HCT116 (cell line): ENCODE measurements at regions not wholly inside any gene's neighbourhood (a gene's known extent, or its start where the extent isn't known, plus 50 kb on each side); places are given as distances from the start of the nearest gene placed in this dataset.

ENCODE experiments used
- ATAC-seq: fragments of 200-7000 bp; cut with Tn5 transposase; 2 replicates; pipeline ENCODE4 v1.9.1; 2020; ENCODE audit warnings: mild to moderate bottlenecking, moderate library complexity
- BruUV-seq: library from RNA; stranded (reverse); fragments of 400-500 nt; replicated peaks from 2 replicates; lab custom pipeline; 2021; lab: Mats Ljungman, UMichigan
- CTCF ChIA-PET: fragments of 300-600 bp; sonication (Branson Sonifier 250); formaldehyde crosslinking; loops from one replicate; lab custom pipeline; 2021; ENCODE audit warnings: antibody characterized with exemption; lab: Charles Lee
- POLR2A ChIA-PET: fragments of 300-600, 350-600 bp; sonication (Branson Sonifier 250); formaldehyde crosslinking; loops from one replicate; lab custom pipeline; 2021; ENCODE audit warnings: antibody characterized with exemption; lab: Charles Lee
- RAD21 ChIA-PET, 2 experiments: fragments of 300-600 bp; sonication (Branson Sonifier 250); formaldehyde crosslinking; loops; one replicate each; lab custom pipeline; 2023; ENCODE audit warnings: low total read pairs in 2 of 2; ENCODE audit not compliant: uncharacterized antibody in 2 of 2, unreplicated experiment in 2 of 2, low non-redundant PET in 1 of 2; lab: Charles Lee
- DNase-seq: peaks from one replicate; pipeline ENCODE4 v3.0.0-alpha.2; 2010; ENCODE audit warnings: low read depth, low spot score
- H2AFZ ChIP-seq: fragments of 200-600 bp; shearing (Covaris generic), sonication (generic); 2 replicates; pipeline ENCODE4 v1.6.1; 2017; ENCODE audit warnings: low read depth, mixed run types, mixed read lengths, antibody characterized with exemption, low read length; ENCODE audit not compliant: poor library complexity, severe bottlenecking
- H3K27ac ChIP-seq: 2 replicates; pipeline ENCODE4 v1.5.1; 2012; ENCODE audit warnings: low read depth, low read length
- H3K27me3 ChIP-seq: fragments of 200-600 bp; sonication (generic); 2 replicates; pipeline ENCODE4 v1.6.1; 2016; ENCODE audit warnings: mixed run types, low read length, mixed read lengths; ENCODE audit not compliant: insufficient read depth
- H3K36me3 ChIP-seq, 2 experiments: fragments of 200-500 bp in 1 of 2; fragments of 200-600 bp in 1 of 2; sonication (Bioruptor generic) in 1 of 2; sonication (generic) in 1 of 2; 2 replicates each; pipeline versions ENCODE4 v1.5.1 to v1.6.1; 2014 to 2016; ENCODE audit warnings: low read length in 2 of 2, inconsistent platforms in 1 of 2, mixed read lengths in 1 of 2, mixed run types in 1 of 2; ENCODE audit not compliant: insufficient read depth in 2 of 2, control insufficient read depth in 1 of 2
- H3K4me1 ChIP-seq, 2 experiments: fragments of 200-600 bp in 1 of 2; sonication (generic) in 1 of 2; 2 replicates each; pipeline versions ENCODE4 v1.5.1 to v1.6.1; 2012 to 2017; ENCODE audit warnings: low read length in 2 of 2, inconsistent platforms in 1 of 2, mild to moderate bottlenecking in 1 of 2, mixed read lengths in 1 of 2, mixed run types in 1 of 2, moderate library complexity in 1 of 2; ENCODE audit not compliant: insufficient read depth in 2 of 2, control insufficient read depth in 1 of 2
- H3K4me2 ChIP-seq: fragments of 200-600 bp; sonication (generic); 2 replicates; pipeline ENCODE4 v1.6.1; 2017; ENCODE audit warnings: mixed run types, low read length, mixed read lengths
- H3K4me3 ChIP-seq, 2 experiments: fragments of 200-600 bp in 1 of 2; sonication (generic) in 1 of 2; replicated peaks in 1 of 2; 2 replicates each; pipeline ENCODE4 v1.5.1; 2011 to 2016; ENCODE audit warnings: low read length in 2 of 2, control low read depth in 1 of 2, low read depth in 1 of 2, mild to moderate bottlenecking in 1 of 2, mixed read lengths in 1 of 2, mixed run types in 1 of 2
- H3K79me2 ChIP-seq: fragments of 200-600 bp; sonication (generic); 2 replicates; pipeline ENCODE4 v1.6.1; 2017; ENCODE audit warnings: mild to moderate bottlenecking, mixed run types, low read length, moderate library complexity, mixed read lengths; ENCODE audit not compliant: insufficient read depth
- H3K9ac ChIP-seq: fragments of 200-600 bp; sonication (generic); 2 replicates; pipeline ENCODE4 v1.6.1; 2016; ENCODE audit warnings: low read length, mixed read lengths
- H3K9me2 ChIP-seq: fragments of 200-600 bp; sonication (generic), shearing (Covaris generic); 2 replicates; pipeline ENCODE4 v1.6.1; 2017; ENCODE audit warnings: mixed run types, mild to moderate bottlenecking, moderate library complexity; ENCODE audit not compliant: insufficient read depth
- H3K9me3 ChIP-seq, 2 experiments: fragments of 200-500 bp in 1 of 2; fragments of 200-600 bp in 1 of 2; sonication (Bioruptor generic) in 1 of 2; sonication (generic) in 1 of 2; 2 replicates each; pipeline ENCODE4 v1.6.1; 2014 to 2017; ENCODE audit warnings: low read length in 2 of 2, mixed read lengths in 2 of 2, inconsistent platforms in 1 of 2, low read depth in 1 of 2, mild to moderate bottlenecking in 1 of 2, mixed run types in 1 of 2, moderate library complexity in 1 of 2; ENCODE audit not compliant: control insufficient read depth in 1 of 2, insufficient read depth in 1 of 2
- H4K20me1 ChIP-seq: fragments of 200-600 bp; sonication (generic), shearing (Covaris generic); 2 replicates; pipeline ENCODE4 v1.6.1; 2017; ENCODE audit warnings: mixed run types, mild to moderate bottlenecking, moderate library complexity; ENCODE audit not compliant: insufficient read depth
- ATF3 ChIP-seq: IDR thresholded peaks from 2 replicates; pipeline ENCODE4 v1.6.1; 2012
- CBX3 ChIP-seq: IDR thresholded peaks from 2 replicates; pipeline ENCODE4 v1.6.1; 2012; ENCODE audit warnings: low read depth
- CEBPB ChIP-seq: IDR thresholded peaks from 2 replicates; pipeline ENCODE4 v1.6.1; 2012; ENCODE audit warnings: low read depth
- CTCF ChIP-seq, 3 experiments: fragments of 200-600 bp in 1 of 3; sonication (generic) in 1 of 3; IDR thresholded peaks in 2 of 3; conservative IDR thresholded peaks in 1 of 3; 2 replicates each; pipeline ENCODE4 v1.5.1; 2012 to 2017; ENCODE audit warnings: low read depth in 2 of 3, low read length in 2 of 3, antibody characterized with exemption in 1 of 3, borderline replicate concordance in 1 of 3, control low read depth in 1 of 3, mild to moderate bottlenecking in 1 of 3, mixed read lengths in 1 of 3, mixed run types in 1 of 3, moderate library complexity in 1 of 3; ENCODE audit not compliant: insufficient read depth in 1 of 3
- EGR1 ChIP-seq: IDR thresholded peaks from 2 replicates; pipeline ENCODE4 v1.6.1; 2012; ENCODE audit warnings: low read depth
- ELF1 ChIP-seq: IDR thresholded peaks from 2 replicates; pipeline ENCODE4 v1.6.1; 2012; ENCODE audit warnings: low read depth, borderline replicate concordance
- EZH2 ChIP-seq: fragments of 200-600 bp; sonication (generic); IDR thresholded peaks from 2 replicates; pipeline ENCODE4 v1.6.1; 2017; ENCODE audit warnings: antibody characterized with exemption, mixed run types
- EZH2phosphoT487 ChIP-seq: fragments of 200-600 bp; IDR thresholded peaks from 2 replicates; pipeline ENCODE4 v1.6.1; 2018; ENCODE audit warnings: antibody characterized with exemption, borderline replicate concordance
- FOSL1 ChIP-seq: IDR thresholded peaks from 2 replicates; pipeline ENCODE4 v1.6.1; 2012; ENCODE audit warnings: low read depth
- MAX ChIP-seq: IDR thresholded peaks from 2 replicates; pipeline ENCODE4 v1.6.1; 2012
- POLR2A ChIP-seq: IDR thresholded peaks from 2 replicates; pipeline ENCODE4 v1.7.0; 2011; ENCODE audit warnings: borderline replicate concordance; ENCODE audit not compliant: insufficient read depth, insufficient read length; ENCODE audit errors: extremely low read depth
- POLR2AphosphoS5 ChIP-seq: IDR thresholded peaks from 2 replicates; pipeline ENCODE4 v1.6.1; 2011; ENCODE audit warnings: mild to moderate bottlenecking, low read depth, low read length, moderate library complexity
- REST ChIP-seq: IDR thresholded peaks from 2 replicates; pipeline ENCODE4 v1.6.1; 2012; ENCODE audit warnings: low read depth
- SP1 ChIP-seq: IDR thresholded peaks from 2 replicates; pipeline ENCODE4 v1.6.1; 2012; ENCODE audit warnings: low read depth
- SRF ChIP-seq: IDR thresholded peaks from 2 replicates; pipeline ENCODE4 v1.6.1; 2012; ENCODE audit warnings: low read depth
- TCF7L2 ChIP-seq: IDR thresholded peaks from 2 replicates; pipeline ENCODE4 v1.7.0; 2011; ENCODE audit warnings: borderline replicate concordance, inconsistent platforms; ENCODE audit not compliant: insufficient read depth, insufficient read length; ENCODE audit errors: extremely low read depth
- YY1 ChIP-seq: IDR thresholded peaks from 2 replicates; pipeline ENCODE4 v1.6.1; 2011; ENCODE audit warnings: low read length, low read depth, moderate library complexity, mild to moderate bottlenecking; ENCODE audit not compliant: insufficient replicate concordance; ENCODE audit errors: extremely low read depth
- ZBTB33 ChIP-seq: IDR thresholded peaks from 2 replicates; pipeline ENCODE4 v1.6.1; 2011; ENCODE audit warnings: mild to moderate bottlenecking, low read length, moderate library complexity; ENCODE audit not compliant: insufficient replicate concordance; ENCODE audit errors: extremely low read depth
- ZFX ChIP-seq: fragments of 450-650 bp; IDR thresholded peaks from 2 replicates; pipeline ENCODE4 v1.6.1; 2017
- ZNF274 ChIP-seq: fragments of 200-500 bp; sonication (Bioruptor generic); IDR thresholded peaks from 2 replicates; pipeline ENCODE4 v1.6.1; 2014; ENCODE audit warnings: mild to moderate bottlenecking, low read depth, low read length, inconsistent platforms
- intact Hi-C: fragments of 100-400 bp; cut with micrococcal nuclease; formaldehyde crosslinking; loops from 2 replicates; pipeline ENCODE4 v1.10.0; 2022

DNA sequence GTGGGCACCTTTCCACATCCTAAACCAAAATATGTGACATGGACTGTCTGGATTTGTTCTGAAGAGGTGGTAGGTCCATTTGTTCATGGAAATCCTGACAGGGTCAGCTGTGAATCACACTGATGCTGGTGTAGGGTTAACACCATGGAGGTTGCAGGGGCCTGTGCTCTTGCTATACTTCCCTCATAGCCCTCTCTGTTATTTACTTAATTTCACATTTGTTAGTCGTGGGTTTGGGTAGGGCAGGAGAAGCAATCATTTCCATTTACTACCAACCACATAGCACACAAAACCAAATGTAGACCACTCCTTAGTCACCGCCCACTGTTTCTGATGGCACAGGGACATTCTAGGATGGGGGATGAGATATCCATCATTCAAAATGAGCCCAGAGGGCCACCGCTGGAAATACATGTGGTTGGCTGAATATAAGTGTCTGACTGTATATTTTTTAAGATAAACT, 61.8 kb upstream of the POU2F1 start:
- Histone ChIP-seq H3K27me3 (no peaks in the 10 kb centered on the region), H3K4me2 (no peak overlapping the region), H3K36me3 (no peaks in the 10 kb centered on the region), H3K9ac (no peak overlapping the region), H3K9me2 (no peaks in the 10 kb centered on the region), H3K4me3 (no peak overlapping the region), H3K27ac (no peak overlapping the region), H4K20me1 (no peaks in the 10 kb centered on the region), H3K9me3 (no peaks in the 10 kb centered on the region), H3K4me1 (peaks cover 20 to 36% of the 10 kb centered on the region in 2 experiments), H2AFZ (peak overlapping the region; percentile 45), H3K79me2 (no peaks in the 10 kb centered on the region)
- ChIA-PET POLR2A (no interaction called here), RAD21 (no interaction called here), CTCF (no interaction called here)
- intact Hi-C loops = no loop called here
- DNase-seq (no peak), ATAC-seq (no peak)
- BruUV-seq = no TSS peak
- TF ChIP-seq ATF3 (no peak), SRF (no peak), EZH2phosphoT487 (no peak), CBX3 (no peak), ZFX (no peak), TCF7L2 (no peak), CEBPB (no peak), MAX (no peak), REST (no peak), ZNF274 (no peak), ELF1 (no peak), FOSL1 (no peak), CTCF (IDR thresholded peaks at IDR 0.05 in 2 of 3, conservative IDR thresholded peaks at IDR 0.05 in 1 of 3; ENCODE audit: borderline replicate concordance in 1 of 3, insufficient read depth in 1 of 3, low read depth in 2 of 3, low read length in 2 of 3) (no peak), POLR2A (no peak), SP1 (no peak), EZH2 (no peak), POLR2AphosphoS5 (no peak), YY1 (no peak), ZBTB33 (no peak), EGR1 (no peak)
